ENCODE measurements at regions not wholly inside any gene's neighbourhood (a gene's known extent, or its start where the extent isn't known, plus 50 kb on each side); places are given as distances from the start of the nearest gene placed in this dataset.

DNA sequence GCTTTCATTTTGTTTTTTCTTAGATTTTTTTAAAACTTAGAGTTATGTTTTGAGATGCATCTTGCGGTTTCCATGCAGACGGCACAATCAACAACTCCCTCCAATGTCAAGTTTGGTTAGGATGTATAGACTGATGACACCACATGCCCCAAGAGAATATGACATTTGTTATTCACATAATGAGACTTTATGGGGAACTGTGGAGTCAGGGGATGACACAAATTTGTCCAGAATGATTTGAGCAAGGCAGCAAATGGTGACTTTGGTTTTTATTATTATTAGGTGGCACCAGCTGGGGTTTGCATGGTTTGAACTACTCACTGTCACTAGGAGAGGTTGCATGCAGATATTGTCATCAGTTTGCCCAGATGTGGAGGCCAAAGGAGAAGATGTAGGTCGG lies 461.8 kb upstream of the PRKX start:
- no peaks in the 10 kb centered on the region for H3K79me1 ChIP-seq (ENCODE audit: low read depth in 1 of 2, low read length in 2 of 2)
- no peak overlapping the region for H2AK9ac ChIP-seq (replicated peaks; ENCODE audit: low read depth, low read length, poor library complexity)
- dilution Hi-C loops (cut with HindIII; ENCODE audit: low sequenced_read_pairs, unreplicated experiment) (no loop called here), intact Hi-C loops (cut with micrococcal nuclease) (no loop called here), in situ Hi-C loops (cut with MboI; ENCODE audit: low sequenced_read_pairs) (no loop called here)
- H4K5ac ChIP-seq (ENCODE audit: low read depth, low read length): no peak overlapping the region
- no peak overlapping the region for H4K91ac ChIP-seq (ENCODE audit: insufficient read depth, low read depth, low read length)
- CTCF ChIA-PET: interaction anchor here (0.7 kb wide), 1 partner anchor 14 kb away, joined by 3 read pairs; no protein-coding TSS in a partner anchor
- no peak overlapping the region for H3K4ac ChIP-seq (ENCODE audit: low read depth, low read length)
- no peak overlapping the region for H3K18ac ChIP-seq (ENCODE audit: low read depth, low read length)
- H4K20me1 ChIP-seq (ENCODE audit: insufficient read depth, low read length): no peaks in the 10 kb centered on the region
- H3K9me3 ChIP-seq (ENCODE audit: control insufficient read depth, insufficient read depth, low read length): peaks cover 3% of the 10 kb centered on the region
- H3K9ac ChIP-seq (ENCODE audit: low read depth, low read length): no peak overlapping the region
- DNase-seq: no peak
- TF ChIP-seq RFX5 (IDR thresholded peaks at IDR 0.05; ENCODE audit: low read depth, low read length) (no peak), CTCF (conservative IDR thresholded peaks at IDR 0.05; ENCODE audit: low read depth, low read length) (no peak), CEBPB (IDR thresholded peaks at IDR 0.05; ENCODE audit: low read depth, low read length) (no peak), NFE2L2 (IDR thresholded peaks at IDR 0.05; ENCODE audit: low read depth, low read length) (no peak)
- TF ChIP-seq, protein P1, sequence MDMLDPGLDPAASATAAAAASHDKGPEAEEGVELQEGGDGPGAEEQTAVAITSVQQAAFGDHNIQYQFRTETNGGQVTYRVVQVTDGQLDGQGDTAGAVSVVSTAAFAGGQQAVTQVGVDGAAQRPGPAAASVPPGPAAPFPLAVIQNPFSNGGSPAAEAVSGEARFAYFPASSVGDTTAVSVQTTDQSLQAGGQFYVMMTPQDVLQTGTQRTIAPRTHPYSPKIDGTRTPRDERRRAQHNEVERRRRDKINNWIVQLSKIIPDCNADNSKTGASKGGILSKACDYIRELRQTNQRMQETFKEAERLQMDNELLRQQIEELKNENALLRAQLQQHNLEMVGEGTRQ (IDR thresholded peaks at IDR 0.05; ENCODE audit: low read depth, low read length): no peak
- no peaks in the 10 kb centered on the region for H3K27me3 ChIP-seq (ENCODE audit: control insufficient read depth, insufficient read depth, low read length)
- no peak overlapping the region for H3K4me3 ChIP-seq (ENCODE audit: insufficient read depth, low read depth, low read length)
- no peak overlapping the region for H3K4me2 ChIP-seq (ENCODE audit: low read depth, low read length)
- WGBS, 2 experiments (ENCODE audit: extremely low coverage in 2 of 2, insufficient read length in 1 of 2): no CpG with 5 or more reads among the region's 3 CpGs
- H3K23ac ChIP-seq (ENCODE audit: low read depth, low read length): no peak overlapping the region
- H2BK15ac ChIP-seq (ENCODE audit: low read depth, low read length): no peak overlapping the region
- H3K4me1 ChIP-seq (ENCODE audit: control insufficient read depth, insufficient read depth, low read length): no peaks in the 10 kb centered on the region
- H3K14ac ChIP-seq (replicated peaks; ENCODE audit: low read depth, low read length): no peak overlapping the region
- H2AFZ ChIP-seq (replicated peaks; ENCODE audit: low read length, poor library complexity): no peak overlapping the region
- BruUV-seq (replicated peaks): no TSS peak
- ATAC-seq (ENCODE audit: low read depth): no peak
- no peak overlapping the region for H2BK120ac ChIP-seq (ENCODE audit: low read depth, low read length)
- no peak overlapping the region for H2BK20ac ChIP-seq (ENCODE audit: low read depth, low read length)
- no peak overlapping the region for H4K8ac ChIP-seq (ENCODE audit: low read depth in 2 of 2, low read length in 2 of 2)
- POLR2A ChIA-PET (ENCODE audit: unreplicated experiment): no interaction called here
- H3K9me1 ChIP-seq (ENCODE audit: insufficient read depth, low read length): no peaks in the 10 kb centered on the region
- H3K56ac ChIP-seq (ENCODE audit: extremely low read depth, insufficient read depth, low read length): no peak overlapping the region
- H2BK5ac ChIP-seq (ENCODE audit: low read depth, low read length, poor library complexity, severe bottlenecking): no peak overlapping the region
- H3K36me3 ChIP-seq (ENCODE audit: control insufficient read depth, insufficient read depth, low read length): no peaks in the 10 kb centered on the region
- no peak overlapping the region for H3K27ac ChIP-seq (ENCODE audit: insufficient read depth, low read length)
- no peak overlapping the region for H2AK5ac ChIP-seq (ENCODE audit: low read depth, low read length)

All from IMR-90 (cell line).